HFF-Myc (cell line): ENCODE measurements at regions not wholly inside any gene's neighbourhood (a gene's known extent, or its start where the extent isn't known, plus 50 kb on each side); places are given as distances from the start of the nearest gene placed in this dataset.

Source experiments
- DNase-seq: peaks from one replicate; pipeline ENCODE4 v3.0.0-alpha.2; 2011; ENCODE audit warnings: low read depth; ENCODE audit errors: extremely low read depth
- H3K4me3 ChIP-seq: replicated peaks from 2 replicates; pipeline ENCODE4 v1.5.1; 2011; ENCODE audit warnings: low read depth, mild to moderate bottlenecking, control low read depth, low read length
- CTCF ChIP-seq: IDR thresholded peaks from 2 replicates; pipeline ENCODE4 v1.5.1; 2012; ENCODE audit warnings: mild to moderate bottlenecking, low read depth, low read length, control low read depth; ENCODE audit errors: missing control alignments

- no peak for DNase-seq
- H3K4me3 ChIP-seq = no peak overlapping the region
- TF ChIP-seq CTCF = no peak
Observed at GRCh38 chr2:217552081-217552480, 450.7 kb downstream of the TNS1 start.

GRCh38 chr2:217551252-217551899 lies 451.4 kb downstream of the TNS1 start:
- TF ChIP-seq CTCF = no peak
- H3K4me3 ChIP-seq = no peak overlapping the region
- no peak for DNase-seq

- DNase-seq = no peak
- H3K4me3 ChIP-seq = no peak overlapping the region
- no peak for TF ChIP-seq CTCF
Observed at GRCh38 chr2:217539126-217539525, 463.7 kb downstream of the TNS1 start.

- TF ChIP-seq CTCF = no peak
- DNase-seq = no peak
- H3K4me3 ChIP-seq = no peak overlapping the region
Observed at GRCh38 chr2:217538719-217539118, 464.1 kb downstream of the TNS1 start.

- no peak for DNase-seq
- TF ChIP-seq CTCF = no peak
- H3K4me3 ChIP-seq = no peak overlapping the region
Observed at GRCh38 chr2:217535957-217536708, 466.7 kb downstream of the TNS1 start.

GRCh38 chr2:217530392-217531090 lies 472.3 kb downstream of the TNS1 start:
- H3K4me3 ChIP-seq = no peak overlapping the region
- no peak for DNase-seq
- TF ChIP-seq CTCF = no peak
